OCI-LY7 (cell line): ENCODE measurements at regions not wholly inside any gene's neighbourhood (a gene's known extent, or its start where the extent isn't known, plus 50 kb on each side); places are given as distances from the start of the nearest gene placed in this dataset.

ENCODE experiments used
- EZH2phosphoT487 ChIP-seq: fragments of 200-600 bp; sonication (generic); IDR thresholded peaks from 2 replicates; pipeline ENCODE4 v1.6.1; 2018; ENCODE audit warnings: low read depth, borderline replicate concordance, mild to moderate bottlenecking, mixed run types, antibody characterized with exemption, low read length, moderate library complexity, mixed read lengths
- TF ChIP-seq, protein P1 (sequence below): fragments of 200-600 bp; sonication (generic); conservative IDR thresholded peaks from 2 replicates; pipeline ENCODE4 v1.5.1; 2014; ENCODE audit warnings: mild to moderate bottlenecking, antibody characterized with exemption, low read length, moderate library complexity, mixed read lengths

- TF ChIP-seq, protein P1, sequence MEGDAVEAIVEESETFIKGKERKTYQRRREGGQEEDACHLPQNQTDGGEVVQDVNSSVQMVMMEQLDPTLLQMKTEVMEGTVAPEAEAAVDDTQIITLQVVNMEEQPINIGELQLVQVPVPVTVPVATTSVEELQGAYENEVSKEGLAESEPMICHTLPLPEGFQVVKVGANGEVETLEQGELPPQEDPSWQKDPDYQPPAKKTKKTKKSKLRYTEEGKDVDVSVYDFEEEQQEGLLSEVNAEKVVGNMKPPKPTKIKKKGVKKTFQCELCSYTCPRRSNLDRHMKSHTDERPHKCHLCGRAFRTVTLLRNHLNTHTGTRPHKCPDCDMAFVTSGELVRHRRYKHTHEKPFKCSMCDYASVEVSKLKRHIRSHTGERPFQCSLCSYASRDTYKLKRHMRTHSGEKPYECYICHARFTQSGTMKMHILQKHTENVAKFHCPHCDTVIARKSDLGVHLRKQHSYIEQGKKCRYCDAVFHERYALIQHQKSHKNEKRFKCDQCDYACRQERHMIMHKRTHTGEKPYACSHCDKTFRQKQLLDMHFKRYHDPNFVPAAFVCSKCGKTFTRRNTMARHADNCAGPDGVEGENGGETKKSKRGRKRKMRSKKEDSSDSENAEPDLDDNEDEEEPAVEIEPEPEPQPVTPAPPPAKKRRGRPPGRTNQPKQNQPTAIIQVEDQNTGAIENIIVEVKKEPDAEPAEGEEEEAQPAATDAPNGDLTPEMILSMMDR, result no peak
- TF ChIP-seq EZH2phosphoT487, result no peak
Measured at GRCh38 chr2:239619369-239619768, 218.5 kb upstream of the HDAC4 start.
